SK-MEL-5 (cell line): ENCODE measurements at regions not wholly inside any gene's neighbourhood (a gene's known extent, or its start where the extent isn't known, plus 50 kb on each side); places are given as distances from the start of the nearest gene placed in this dataset.
A peak's percentile ranks its signal among the peaks of the same experiment; 100 is the strongest.
"Not testable (repeated sequence)": the region's sequence is repeated elsewhere in the genome, so short reads cannot be mapped to it uniquely, and the experiment has no call there.

Experiments
- DNase-seq: peaks from one replicate; pipeline ENCODE4 v3.0.0-alpha.2; 2016; ENCODE audit warnings: low read depth, low spot score
- in situ Hi-C: cut with HindIII; loops from 2 replicates; pipeline ENCODE4 v1.10.0; 2016; ENCODE audit warnings: low sequenced_read_pairs, high pct_unique_total_duplicates, low pct_unique_long_range_greater_than_20kb

DNA sequence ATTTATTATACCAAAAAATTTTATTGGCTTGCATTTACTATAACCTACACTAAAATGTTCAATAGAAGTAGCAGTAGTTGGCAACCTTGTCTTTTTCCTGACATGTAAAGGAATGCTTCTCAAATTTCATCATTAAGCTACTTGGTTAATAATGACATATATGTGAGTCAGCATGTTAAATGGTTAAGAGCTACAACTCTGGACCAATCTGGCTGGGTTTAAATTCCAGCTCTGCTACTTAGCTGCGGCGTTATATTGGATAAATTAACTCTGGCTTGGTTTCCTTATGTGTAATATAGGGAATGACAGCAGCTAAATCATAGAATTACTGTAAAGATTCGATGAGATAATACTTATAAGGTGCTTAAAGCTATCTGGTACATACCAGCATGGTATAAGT lies 53.7 kb upstream of the OTOGL start:
- in situ Hi-C loops: no loop called here
- no peak for DNase-seq

DNA sequence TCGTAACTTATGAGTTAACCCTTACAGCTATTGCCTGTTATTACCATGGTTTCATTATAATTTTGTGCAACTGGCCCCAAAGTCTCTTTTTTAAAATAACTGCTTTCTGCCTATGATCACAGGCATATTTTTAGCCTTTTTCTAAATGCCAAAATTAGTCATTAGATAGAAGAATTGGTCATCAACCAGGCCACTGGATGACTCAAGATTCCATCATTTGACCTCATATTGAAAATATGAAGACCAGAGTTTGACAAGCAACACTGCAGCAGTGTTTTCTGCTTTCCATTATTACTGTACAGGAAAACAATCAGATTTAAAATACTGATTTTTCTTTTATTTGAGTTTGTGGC lies 54.7 kb upstream of the OTOGL start:
- no peak for DNase-seq
- in situ Hi-C loops: no loop called here

DNA sequence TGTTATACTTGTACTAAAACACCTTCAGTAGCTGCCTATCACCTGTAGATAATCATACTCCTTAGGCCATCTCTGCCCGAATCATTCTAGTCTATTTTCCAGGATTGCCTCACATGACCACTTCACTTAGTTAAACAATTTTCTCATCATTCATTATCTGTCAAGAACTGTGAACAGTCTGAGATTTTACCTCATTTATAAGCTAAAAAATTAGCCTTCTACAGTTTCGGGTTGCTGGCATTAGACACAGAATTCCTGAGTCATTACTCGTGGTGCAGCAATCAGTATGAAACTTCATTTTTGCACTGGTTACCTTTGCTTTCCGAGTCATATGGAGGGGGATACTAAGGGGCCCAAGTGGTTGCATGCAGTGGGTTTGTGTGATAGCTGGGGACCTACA lies 57.6 kb upstream of the OTOGL start:
- no peak for DNase-seq
- in situ Hi-C loops: no loop called here

DNA sequence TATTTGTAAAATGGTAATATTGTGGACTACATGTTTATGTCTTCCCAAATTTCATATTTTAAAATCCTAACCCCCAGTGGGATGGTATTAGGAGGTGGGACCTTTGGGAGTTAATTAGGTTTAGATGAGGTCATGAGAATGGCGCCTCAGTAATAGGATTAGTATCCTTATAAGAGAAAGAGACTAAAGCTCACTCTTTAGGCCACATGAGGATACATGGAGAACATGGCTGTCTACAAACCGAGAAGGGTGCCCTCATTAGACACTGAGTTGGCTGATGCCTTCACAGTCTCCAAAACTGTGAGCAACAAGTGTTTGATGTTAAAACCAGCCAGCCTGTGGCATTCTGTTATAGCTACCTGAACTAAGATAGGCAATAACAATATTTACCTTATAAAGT lies 58.3 kb upstream of the OTOGL start:
- in situ Hi-C loops: no loop called here
- DNase-seq: no peak

DNA sequence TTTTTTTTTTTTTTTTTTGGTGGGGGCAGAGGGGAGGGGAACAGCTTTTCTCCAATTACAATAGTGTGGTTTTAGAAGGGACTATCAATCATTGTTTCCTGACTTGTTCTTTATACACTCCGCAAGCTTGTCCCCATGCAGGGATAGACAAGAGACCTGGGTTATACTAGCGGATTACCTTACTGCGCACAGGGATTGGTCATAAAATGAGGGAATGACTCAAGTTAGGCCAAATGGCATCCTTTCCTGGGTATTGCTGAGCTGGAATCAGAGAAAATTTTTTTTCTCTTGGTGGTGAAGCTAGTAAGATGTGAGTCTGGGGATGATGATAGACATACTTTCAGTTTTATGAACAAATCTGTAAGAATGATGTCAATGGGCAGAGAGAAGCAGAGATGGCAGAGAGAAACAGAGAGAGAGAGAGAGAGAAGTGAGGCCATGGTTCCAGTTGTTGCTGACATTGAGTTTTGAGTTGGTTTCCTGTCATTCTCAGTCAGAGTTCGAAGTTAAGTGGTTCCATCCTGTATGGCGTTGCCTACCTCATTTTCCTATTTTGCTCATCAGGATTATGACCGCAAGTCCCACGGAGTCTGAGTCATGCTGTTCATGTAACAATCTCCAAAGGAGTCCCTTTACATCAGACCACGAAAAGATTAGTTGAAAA lies 59.1 kb upstream of the OTOGL start:
- in situ Hi-C loops: no loop called here
- no peak for DNase-seq

DNA sequence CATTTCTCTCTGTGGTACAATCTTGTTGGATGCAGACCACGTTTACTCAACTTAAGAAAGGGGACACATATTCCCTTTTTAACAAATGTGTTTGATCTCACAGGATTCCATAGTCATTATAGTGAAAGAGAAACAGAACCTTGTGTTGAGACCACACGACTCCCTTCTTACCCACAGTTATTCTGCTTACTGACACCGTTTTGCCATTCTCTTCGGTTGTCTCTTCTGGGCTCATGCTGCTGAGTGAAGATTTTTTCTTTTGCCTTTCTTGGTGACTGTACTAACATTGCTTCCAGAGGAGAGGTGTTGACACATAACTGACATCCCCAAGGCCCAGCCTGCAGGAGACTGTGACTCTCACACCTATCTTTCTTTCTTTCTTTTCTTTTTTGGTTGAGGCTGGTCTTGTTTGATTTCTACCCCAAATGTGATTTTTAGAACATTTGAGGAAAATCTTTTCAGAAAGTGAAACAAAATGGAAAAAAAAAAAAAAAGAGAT lies 61.2 kb upstream of the OTOGL start:
- DNase-seq: no peak
- in situ Hi-C loops: no loop called here

DNA sequence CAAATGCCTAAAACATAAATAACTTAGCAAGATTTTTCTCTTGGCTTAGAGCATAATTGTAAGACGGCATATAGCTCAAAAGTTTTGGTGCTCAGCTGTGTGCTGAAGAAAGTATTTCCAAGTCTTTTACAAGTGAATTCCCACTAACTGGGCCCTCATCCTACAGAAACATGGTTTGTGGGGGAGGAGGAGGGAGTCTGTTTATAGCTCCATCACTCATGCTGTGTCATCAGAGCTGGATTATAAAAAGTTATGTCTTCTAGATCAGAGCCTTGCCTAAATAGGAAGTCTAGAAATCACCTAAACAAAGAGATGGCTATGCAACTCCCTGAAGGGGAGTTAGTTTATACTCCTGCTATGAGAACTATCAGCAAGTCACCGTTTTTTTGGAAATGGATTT lies 65.9 kb upstream of the OTOGL start:
- in situ Hi-C loops: no loop called here
- DNase-seq: peak; percentile 5

DNA sequence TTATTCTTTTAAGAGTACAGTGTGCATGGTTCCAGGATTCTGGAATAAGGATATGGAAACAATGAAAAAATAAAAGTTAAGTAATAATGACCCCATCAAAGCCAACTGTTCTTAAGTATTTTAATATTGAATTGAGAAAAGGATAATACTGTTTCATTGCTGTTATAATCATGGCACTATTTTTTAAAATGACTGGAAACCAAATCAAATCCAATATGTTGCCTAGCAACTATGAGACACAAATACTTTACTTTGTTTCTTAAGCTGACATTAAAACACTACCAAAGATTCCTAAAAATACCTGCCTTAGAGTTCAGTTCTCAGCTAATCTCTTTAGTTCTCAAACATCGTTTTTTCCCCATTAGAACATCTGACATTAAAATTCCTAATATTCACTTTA lies 66.4 kb upstream of the OTOGL start:
- no peak for DNase-seq
- in situ Hi-C loops: no loop called here

DNA sequence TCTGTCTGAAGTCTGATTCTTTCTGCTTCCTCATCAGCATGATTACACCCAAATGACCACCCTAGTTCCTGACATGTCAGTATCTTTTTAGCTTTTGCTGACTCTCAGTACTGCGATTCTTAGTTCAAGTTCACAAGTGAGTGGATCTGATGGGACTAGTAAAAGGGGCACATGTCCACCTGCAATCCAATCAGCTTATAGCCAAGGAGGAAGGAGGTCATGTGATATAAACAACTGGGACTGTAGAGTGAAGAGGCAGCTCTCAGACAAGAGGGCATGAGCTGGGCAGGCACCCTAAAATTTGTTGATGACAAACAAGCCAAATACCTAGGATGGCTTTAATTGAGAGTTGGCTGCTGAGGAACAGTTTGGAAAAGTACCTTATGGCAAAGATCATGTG lies 68.1 kb upstream of the OTOGL start:
- DNase-seq: no peak
- in situ Hi-C loops: no loop called here

DNA sequence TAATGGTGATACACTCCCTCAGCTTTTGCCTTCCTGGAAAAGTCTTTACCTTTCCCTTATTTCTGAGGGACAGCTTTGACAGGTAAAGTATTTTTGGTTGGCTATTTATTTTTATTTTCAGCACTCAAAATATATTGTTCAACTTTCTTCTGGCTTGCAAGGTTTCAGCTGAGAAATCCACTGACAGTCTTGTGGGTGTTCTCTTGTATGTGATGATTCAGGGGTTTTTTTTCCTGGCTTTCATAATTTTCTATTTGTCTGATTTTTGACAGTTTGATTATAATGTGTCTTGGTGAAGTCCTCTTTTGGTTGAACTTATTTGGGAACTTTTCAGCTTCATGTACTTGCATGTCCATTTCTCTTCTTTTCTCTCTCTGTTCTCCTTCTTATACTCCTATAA lies 73.7 kb upstream of the OTOGL start:
- in situ Hi-C loops: no loop called here
- no peak for DNase-seq

DNA sequence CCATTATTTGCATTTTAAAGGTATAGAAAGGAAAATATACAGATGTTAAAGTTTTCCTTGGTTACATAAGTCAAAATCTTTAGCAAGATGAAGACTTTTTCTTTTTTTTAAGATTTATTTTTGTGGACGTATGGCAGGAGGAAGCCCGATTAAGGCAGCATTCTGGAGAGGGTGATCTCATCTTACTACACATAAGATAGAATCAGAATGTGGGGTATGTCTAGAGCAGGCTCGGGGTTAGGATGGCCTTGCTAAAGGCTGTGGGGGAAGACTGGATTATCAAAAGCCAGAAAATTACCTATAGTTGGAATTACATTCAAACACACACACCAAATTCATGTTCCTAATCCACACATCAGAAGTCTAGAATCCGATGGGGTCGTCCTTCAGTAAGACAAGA lies 79.6 kb upstream of the OTOGL start:
- DNase-seq: no peak
- in situ Hi-C loops: no loop called here

DNA sequence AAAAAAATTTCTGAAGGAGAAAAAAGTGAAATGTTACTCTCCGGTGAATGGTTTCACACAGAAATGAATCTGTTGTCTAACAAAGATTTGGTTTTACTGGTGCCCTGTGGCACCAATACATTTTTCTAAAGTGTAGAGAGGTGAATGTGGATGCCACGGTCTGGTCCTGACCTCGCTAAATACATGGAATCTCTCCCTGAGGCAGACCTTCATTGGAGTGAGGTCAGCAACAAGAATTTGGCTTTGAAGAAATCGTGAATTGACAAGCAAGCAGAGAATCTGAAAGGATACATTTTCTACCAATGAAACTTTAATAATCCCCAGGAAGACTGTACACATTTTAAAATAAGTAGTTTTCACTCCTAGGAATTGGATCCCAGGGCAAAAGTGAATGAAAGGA lies 81.2 kb upstream of the OTOGL start:
- DNase-seq: peak; percentile 15
- in situ Hi-C loops: no loop called here

DNA sequence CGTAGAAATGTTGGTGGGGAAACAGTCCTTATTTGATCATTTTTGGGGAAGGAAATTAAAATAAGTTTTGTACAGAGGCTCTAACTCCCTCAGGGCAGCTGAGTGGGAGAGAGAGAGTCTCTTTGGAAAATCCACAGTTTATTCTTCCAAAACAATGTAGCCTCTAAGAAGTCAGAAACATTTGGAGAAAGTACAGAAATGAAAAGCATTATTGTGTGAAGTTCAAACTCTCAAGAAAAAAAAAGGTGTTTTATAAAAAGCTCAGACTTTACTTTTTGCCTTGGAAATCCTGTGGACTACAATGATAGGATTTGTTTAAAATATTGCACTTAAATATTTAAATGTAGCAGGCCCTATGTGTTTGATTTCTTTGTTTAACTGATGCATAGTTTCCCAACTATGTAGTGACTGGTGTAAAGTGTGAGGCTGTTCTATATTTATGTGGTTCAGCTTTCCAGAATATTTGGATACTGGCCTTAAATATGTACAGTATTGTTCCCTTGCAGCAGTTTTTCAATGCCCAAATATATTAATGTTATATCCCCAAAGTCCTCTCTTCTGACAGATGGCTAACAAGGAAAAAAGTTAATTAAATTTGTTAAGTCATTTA lies 82.0 kb upstream of the OTOGL start:
- DNase-seq: peak; percentile 71
- in situ Hi-C loops: no loop called here

DNA sequence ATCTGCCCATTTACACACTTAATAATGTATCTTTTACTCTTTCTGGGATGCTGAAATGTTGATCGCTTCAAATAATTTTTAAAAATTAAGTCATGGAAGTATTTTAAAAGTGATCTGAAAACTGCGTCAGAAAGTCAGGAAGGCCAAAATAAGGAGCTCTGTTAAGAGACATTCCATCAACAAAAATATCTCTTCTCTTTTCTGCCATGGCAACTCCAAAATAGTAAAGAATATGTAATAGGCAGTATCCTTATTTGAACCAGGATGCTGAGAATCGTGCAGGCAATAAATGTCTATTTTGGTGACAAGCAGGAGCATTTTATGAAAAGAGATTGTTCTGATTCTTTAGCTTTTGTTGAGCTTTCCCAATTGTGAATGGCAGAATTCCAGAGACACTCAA lies 81.8 kb upstream of the PPP1R12A start:
- in situ Hi-C loops: no loop called here

DNA sequence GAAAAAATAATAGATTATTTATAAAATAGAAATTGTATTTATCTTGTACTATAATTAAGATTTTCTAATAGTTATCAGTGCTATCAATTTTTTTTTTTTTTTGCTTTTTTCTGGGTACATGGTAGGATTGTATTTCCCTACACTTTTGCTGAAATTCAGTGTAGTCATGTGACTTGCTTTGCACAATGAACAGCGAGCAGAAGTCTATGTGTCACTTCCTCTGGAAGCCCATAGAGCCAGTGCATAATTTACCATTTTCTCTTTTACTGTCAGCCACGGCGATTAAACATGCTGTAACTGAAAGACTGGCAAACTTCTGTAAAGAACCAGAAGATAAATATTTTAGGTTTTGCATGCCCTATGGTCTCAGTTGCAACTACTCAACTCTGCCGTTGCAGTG lies 80.8 kb upstream of the PPP1R12A start:
- DNase-seq: no peak
- in situ Hi-C loops: no loop called here

More for the DNA sequence above, 81.8 kb upstream of the PPP1R12A start:
- no peak for DNase-seq

DNA sequence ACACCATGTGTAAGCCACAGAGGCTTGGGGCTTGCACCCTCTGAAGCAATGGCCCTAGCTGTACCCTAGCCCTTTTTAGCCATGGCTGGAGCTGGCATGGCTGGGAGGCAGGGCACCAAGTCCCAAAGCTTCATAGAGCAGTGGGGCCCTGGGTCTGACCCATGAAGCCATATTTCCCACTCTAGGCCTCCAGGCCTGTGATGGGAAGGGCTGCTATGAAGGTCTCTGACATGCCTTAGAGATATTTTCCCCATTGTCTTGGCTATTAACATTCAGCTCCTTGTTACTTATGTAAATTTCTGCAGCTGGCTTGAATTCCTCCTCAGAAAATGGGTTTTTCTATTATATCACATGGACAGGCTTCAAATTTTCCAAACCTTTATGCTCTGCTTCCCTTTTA lies 68.8 kb upstream of the PPP1R12A start:
- in situ Hi-C loops, DNase-seq: not testable (repeated sequence)

DNA sequence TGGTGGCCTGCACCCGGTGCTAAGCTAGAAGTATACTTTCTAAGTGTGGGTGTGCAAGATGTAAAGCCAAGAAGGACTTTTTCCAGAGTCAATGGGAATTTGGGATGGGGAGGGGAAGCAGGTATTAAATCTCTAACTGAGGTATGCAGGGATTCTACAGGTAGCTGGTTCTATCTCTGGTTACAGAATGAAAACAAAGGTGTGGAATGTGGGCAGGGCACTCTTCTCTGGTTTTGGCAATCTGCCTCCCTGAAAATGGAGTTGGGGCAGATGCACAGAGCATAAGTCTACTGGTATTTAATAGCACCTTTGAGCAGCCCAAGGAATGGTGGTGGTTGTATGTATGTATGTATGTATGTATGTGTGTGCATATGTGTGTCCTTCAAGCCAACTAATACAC lies 66.7 kb upstream of the PPP1R12A start:
- in situ Hi-C loops: no loop called here
- no peak for DNase-seq

DNA sequence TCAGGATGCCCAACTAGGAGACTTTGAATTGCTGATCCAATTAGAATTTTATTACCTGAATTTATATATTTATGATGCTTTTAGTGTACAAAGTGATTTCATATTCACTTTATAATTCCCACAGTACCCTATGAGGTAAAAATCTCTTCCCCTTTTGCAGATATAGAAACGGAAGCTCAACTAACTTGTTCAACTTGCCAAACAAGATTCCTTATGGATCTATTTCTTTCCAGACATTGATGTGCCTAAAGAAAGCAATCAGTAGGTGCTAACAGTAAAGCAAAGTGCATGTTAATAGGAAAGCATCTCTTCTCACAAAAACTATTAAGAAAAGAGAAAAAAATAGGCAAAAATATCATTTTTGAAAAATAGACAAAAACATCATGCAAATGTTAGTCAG lies 65.9 kb upstream of the PPP1R12A start:
- in situ Hi-C loops: no loop called here

DNA sequence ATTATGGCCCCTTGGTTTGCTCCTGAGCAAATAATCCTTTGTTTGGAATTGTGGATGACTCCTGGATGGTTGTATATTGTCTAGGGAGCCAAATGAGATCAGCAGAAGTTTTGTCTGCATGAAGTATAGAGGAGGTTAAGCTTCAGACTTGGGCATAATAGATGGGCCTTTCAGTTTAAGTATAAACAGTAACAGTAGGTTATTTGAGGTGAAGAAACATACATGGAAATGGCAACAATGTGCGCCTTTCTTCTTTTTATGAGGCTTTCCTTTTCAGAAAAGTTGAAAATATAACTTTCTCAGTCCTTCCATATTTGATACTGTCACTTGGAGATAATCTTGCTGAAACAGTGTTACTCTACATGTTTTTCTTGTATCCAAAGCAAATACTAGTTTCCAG lies 63.7 kb upstream of the PPP1R12A start:
- peak; percentile 58 for DNase-seq
- in situ Hi-C loops: no loop called here

More for the DNA sequence above, 65.9 kb upstream of the PPP1R12A start:
- DNase-seq: no peak
